T-cell (primary cell): ENCODE measurements at regions not wholly inside any gene's neighbourhood (a gene's known extent, or its start where the extent isn't known, plus 50 kb on each side); places are given as distances from the start of the nearest gene placed in this dataset.
A peak's percentile ranks its signal among the peaks of the same experiment; 100 is the strongest.
"Not testable (repeated sequence)": the region's sequence is repeated elsewhere in the genome, so short reads cannot be mapped to it uniquely, and the experiment has no call there.

Experiments
- ATAC-seq, 4 experiments: fragments of 200-7000 bp in 3 of 4; fragments of 150-1000 bp in 1 of 4; cut with Tn5 transposase; replicated peaks in 1 of 4; 1 replicate in 3 of 4; 2 replicates in 1 of 4; pipeline ENCODE4 v1.10.0; 2021; ENCODE audit warnings: moderate library complexity in 3 of 4, mild to moderate bottlenecking in 2 of 4, moderate number of reproducible peaks in 1 of 4
- CTCF ChIA-PET, 2 donors: fragments of 300-600 bp; sonication (Branson Sonifier 250); formaldehyde crosslinking; loops; one replicate each; lab custom pipeline; 2022; ENCODE audit warnings: antibody characterized with exemption in 2 of 2; lab: Charles Lee
- POLR2A ChIA-PET, 2 donors: fragments of 300-600 bp; sonication (Branson Sonifier 250); formaldehyde crosslinking; loops; one replicate each; lab custom pipeline; 2022; ENCODE audit warnings: antibody characterized with exemption in 2 of 2; lab: Charles Lee
- DNase-seq, 35 experiments: peaks; one replicate each; pipeline versions ENCODE4 v3.0.0 to v3.0.0-alpha.2; 2013 to 2023
- H3K27ac ChIP-seq: one replicate; pipeline ENCODE4 v1.5.1; 2013; ENCODE audit warnings: low read length
- H3K27me3 ChIP-seq, 2 experiments: replicated peaks in 1 of 2; 1 replicate in 1 of 2; 2 replicates in 1 of 2; pipeline versions ENCODE4 v1.6.1 to v1.7.0; 2013; ENCODE audit warnings: low read length in 1 of 2, mixed read lengths in 1 of 2; ENCODE audit not compliant: control insufficient read depth in 2 of 2, insufficient read depth in 2 of 2; ENCODE audit errors: extremely low read depth in 1 of 2
- H3K36me3 ChIP-seq, 2 donors: 1 replicate in 1 of 2; 2 replicates in 1 of 2; pipeline versions ENCODE4 v1.6.1 to v1.7.0; 2013; ENCODE audit warnings: low read length in 1 of 2; ENCODE audit not compliant: control insufficient read depth in 2 of 2, insufficient read depth in 1 of 2; ENCODE audit errors: extremely low read depth in 1 of 2
- H3K4me1 ChIP-seq, 2 experiments: 1 replicate in 1 of 2; 2 replicates in 1 of 2; pipeline versions ENCODE4 v1.6.1 to v1.7.0; 2013; ENCODE audit warnings: low read length in 2 of 2, mixed read lengths in 1 of 2; ENCODE audit not compliant: insufficient read depth in 2 of 2, control insufficient read depth in 1 of 2; ENCODE audit errors: extremely low read depth in 1 of 2
- H3K4me3 ChIP-seq, 2 donors: 1 replicate in 1 of 2; 2 replicates in 1 of 2; pipeline versions ENCODE4 v1.5.1 to v1.7.0; 2013; ENCODE audit warnings: mild to moderate bottlenecking in 2 of 2, low read length in 1 of 2, moderate library complexity in 1 of 2; ENCODE audit not compliant: control insufficient read depth in 1 of 2; ENCODE audit errors: extremely low read depth in 1 of 2
- H3K9me3 ChIP-seq: 2 replicates; pipeline ENCODE4 v1.7.0; 2013
- H3K27ac Mint-ChIP-seq, 2 donors: one replicate each; pipeline ENCODE4 v1.8.0; 2020 to 2021; ENCODE audit warnings: mild to moderate bottlenecking in 2 of 2, mixed read lengths in 2 of 2
- H3K27me3 Mint-ChIP-seq, 2 donors: one replicate each; pipeline ENCODE4 v1.8.0; 2021 to 2022; ENCODE audit warnings: mixed read lengths in 2 of 2
- H3K36me3 Mint-ChIP-seq: one replicate; pipeline ENCODE4 v1.8.0; 2021; ENCODE audit warnings: mixed read lengths
- H3K4me1 Mint-ChIP-seq, 3 donors: one replicate each; pipeline ENCODE4 v1.8.0; 2020 to 2022; ENCODE audit warnings: mixed read lengths in 3 of 3, mild to moderate bottlenecking in 1 of 3
- H3K4me3 Mint-ChIP-seq, 3 donors: one replicate each; pipeline ENCODE4 v1.8.0; 2020 to 2022; ENCODE audit warnings: mild to moderate bottlenecking in 3 of 3, mixed read lengths in 3 of 3, moderate library complexity in 3 of 3
- H3K9me3 Mint-ChIP-seq, 3 donors: one replicate each; pipeline ENCODE4 v1.8.0; 2020 to 2022; ENCODE audit warnings: mixed read lengths in 3 of 3
- WGBS: methylation state at CpG from one replicate; pipeline ENCODE4 v1.1.5; 2013; ENCODE audit warnings: missing lambda C conversion rate; ENCODE audit not compliant: insufficient coverage; 5-methylcytosine and 5-hydroxymethylcytosine counted together

GRCh38 chr13:42380420-42381164 lies 108.6 kb downstream of the AKAP11 start:
- whole genome bisulfite sequencing = 40% methylated on average over 1 of the region's 12 CpGs
- ChIA-PET CTCF (no interaction called here), POLR2A (no interaction called here)
- Histone ChIP-seq H3K9me3 (no peaks in the 10 kb centered on the region), H3K27ac (no peak overlapping the region), H3K4me3 (no peak overlapping the region), H3K4me1 (peaks cover 10 to 22% of the 10 kb centered on the region in 2 experiments), H3K27me3 (no peaks in the 10 kb centered on the region), H3K36me3 (no peaks in the 10 kb centered on the region)
- peak in 2 of 4 experiments; percentile 54 to 58 for ATAC-seq
- H3K27ac Mint-ChIP-seq = peak overlapping the region in 1 of 2 donors; percentile 16
- no peak for DNase-seq
- peaks cover 0 to 3% (median 0%) of the 10 kb centered on the region in 3 donors for H3K9me3 Mint-ChIP-seq
- no peaks in the 10 kb centered on the region for H3K27me3 Mint-ChIP-seq
- H3K4me3 Mint-ChIP-seq = peak overlapping the region in 1 of 3 donors; percentile 21
- no peaks in the 10 kb centered on the region for H3K36me3 Mint-ChIP-seq
- H3K4me1 Mint-ChIP-seq = peaks cover 18 to 36% (median 33%) of the 10 kb centered on the region in 3 donors

DNA sequence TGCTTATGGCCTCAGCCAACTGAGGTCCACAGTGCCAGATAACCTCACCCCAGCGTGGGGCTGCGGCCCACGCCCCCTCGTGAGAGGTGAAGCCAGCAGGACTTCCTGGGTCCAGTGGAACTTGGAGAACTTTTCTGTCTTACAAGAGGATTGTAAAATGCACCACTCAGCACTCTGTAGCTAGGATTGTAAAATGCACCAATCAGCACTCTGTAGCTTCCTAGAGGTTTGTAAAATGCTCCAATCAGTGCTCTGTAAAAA lies 109.1 kb downstream of the AKAP11 start:
- ChIA-PET POLR2A (no interaction called here), CTCF (no interaction called here)
- H3K9me3 ChIP-seq = no peaks in the 10 kb centered on the region
- no peak overlapping the region for H3K27ac ChIP-seq
- WGBS = 87% methylated on average over 3 of the region's 4 CpGs
- H3K27me3 ChIP-seq = no peaks in the 10 kb centered on the region
- no peak overlapping the region for H3K4me3 ChIP-seq
- Mint-ChIP-seq H3K36me3 (no peaks in the 10 kb centered on the region), H3K4me1 (peaks cover 13 to 31% (median 31%) of the 10 kb centered on the region in 3 donors), H3K27ac (no peak overlapping the region), H3K9me3 (peaks cover 0 to 3% (median 0%) of the 10 kb centered on the region in 3 donors), H3K27me3 (no peaks in the 10 kb centered on the region), H3K4me3 (no peak overlapping the region)
- no peak for DNase-seq
- no peaks in the 10 kb centered on the region for H3K36me3 ChIP-seq
- H3K4me1 ChIP-seq = peaks cover 8 to 22% of the 10 kb centered on the region in 2 experiments
- no peak for ATAC-seq

- H3K4me1 ChIP-seq = peaks cover 8 to 22% of the 10 kb centered on the region in 2 experiments
- DNase-seq, H3K27ac ChIP-seq, H3K27me3 ChIP-seq, H3K4me3 ChIP-seq, CTCF ChIA-PET, H3K9me3 ChIP-seq, H3K27me3 Mint-ChIP-seq, H3K4me3 Mint-ChIP-seq, H3K27ac Mint-ChIP-seq, POLR2A ChIA-PET, H3K36me3 Mint-ChIP-seq, H3K9me3 Mint-ChIP-seq, ATAC-seq, H3K36me3 ChIP-seq: not testable (repeated sequence)
- WGBS = 97% methylated on average over 4 of the region's 8 CpGs
- H3K4me1 Mint-ChIP-seq = peaks cover 13 to 31% (median 29%) of the 10 kb centered on the region in 3 donors
Measured at GRCh38 chr13:42381426-42381825, 109.5 kb downstream of the AKAP11 start.

DNA sequence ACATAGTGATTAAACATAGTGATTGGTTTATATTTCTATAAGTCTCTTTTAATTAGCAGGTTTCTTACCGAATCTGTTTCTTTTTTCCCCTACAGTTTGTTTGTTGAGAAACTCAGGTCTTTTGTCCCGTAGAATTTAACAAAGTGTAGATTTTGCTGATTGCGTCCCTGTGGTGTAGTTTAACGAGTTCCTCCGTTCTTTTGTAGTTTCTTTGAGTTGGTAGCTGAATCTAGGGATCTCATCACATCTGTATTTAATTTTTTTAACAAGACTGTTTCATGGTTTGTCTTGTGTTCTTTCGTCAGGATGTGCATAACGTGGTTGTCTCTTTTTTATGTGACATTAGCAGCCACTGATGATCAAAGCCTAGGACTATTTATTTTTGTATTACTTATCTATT lies 111.1 kb downstream of the AKAP11 start:
- POLR2A ChIA-PET = interaction anchor here in 1 of 2 donors (0.6 kb wide), 1 partner anchor 900 kb away, joined by 3 read pairs; no protein-coding TSS in a partner anchor

DNA sequence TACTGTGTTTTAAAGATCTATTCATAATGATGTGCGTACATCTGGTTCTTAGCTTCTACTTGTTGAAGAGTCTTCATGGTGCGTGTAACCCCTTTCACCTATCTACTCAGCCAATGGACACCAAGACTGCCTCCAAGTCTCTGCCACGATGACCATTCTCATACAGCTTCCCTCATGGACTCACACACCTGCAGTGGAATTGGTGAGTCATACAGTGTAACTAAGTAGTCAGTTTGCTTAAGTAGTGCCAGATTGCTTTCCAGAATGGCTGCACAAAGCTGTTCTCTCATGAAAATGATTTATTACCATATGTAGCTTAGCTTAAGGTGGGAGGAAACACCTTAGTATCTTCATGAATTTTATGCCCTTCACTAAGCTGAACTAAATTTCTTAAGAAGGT lies 112.3 kb downstream of the AKAP11 start:
- WGBS = no CpG with 5 or more reads among the region's 3 CpGs
- Mint-ChIP-seq H3K4me1 (peaks cover 22 to 30% (median 30%) of the 10 kb centered on the region in 3 donors), H3K27ac (no peak overlapping the region), H3K27me3 (no peaks in the 10 kb centered on the region), H3K36me3 (no peaks in the 10 kb centered on the region), H3K4me3 (no peak overlapping the region), H3K9me3 (peaks cover 0 to 3% (median 0%) of the 10 kb centered on the region in 3 donors)
- H3K27me3 ChIP-seq = no peaks in the 10 kb centered on the region
- ATAC-seq (no peak), DNase-seq (no peak)
- no peaks in the 10 kb centered on the region for H3K9me3 ChIP-seq
- H3K36me3 ChIP-seq = no peaks in the 10 kb centered on the region
- CTCF ChIA-PET = no interaction called here
- H3K27ac ChIP-seq = no peak overlapping the region
- H3K4me1 ChIP-seq = peaks cover 9 to 14% of the 10 kb centered on the region in 2 experiments
- POLR2A ChIA-PET = interaction anchor here in 1 of 2 donors (0.6 kb wide), 1 partner anchor 19 kb away, joined by 4 read pairs; no protein-coding TSS in a partner anchor
- no peak overlapping the region for H3K4me3 ChIP-seq

More for the DNA sequence above, 111.1 kb downstream of the AKAP11 start:
- no CpG with 5 or more reads among the region's 7 CpGs for WGBS
- H3K36me3 Mint-ChIP-seq = no peaks in the 10 kb centered on the region
- no peaks in the 10 kb centered on the region for H3K27me3 Mint-ChIP-seq
- no peak overlapping the region for H3K4me3 ChIP-seq
- H3K9me3 ChIP-seq = no peaks in the 10 kb centered on the region
- no peaks in the 10 kb centered on the region for H3K36me3 ChIP-seq
- no peaks in the 10 kb centered on the region for H3K27me3 ChIP-seq
- peaks cover 0 to 3% (median 0%) of the 10 kb centered on the region in 3 donors for H3K9me3 Mint-ChIP-seq
- H3K27ac ChIP-seq = no peak overlapping the region
- peaks cover 15 to 32% (median 30%) of the 10 kb centered on the region in 3 donors for H3K4me1 Mint-ChIP-seq
- DNase-seq (no peak), ATAC-seq (no peak)
- no peak overlapping the region for H3K4me3 Mint-ChIP-seq
- CTCF ChIA-PET = no interaction called here
- peaks cover 7 to 20% of the 10 kb centered on the region in 2 experiments for H3K4me1 ChIP-seq
- H3K27ac Mint-ChIP-seq = no peak overlapping the region

DNA sequence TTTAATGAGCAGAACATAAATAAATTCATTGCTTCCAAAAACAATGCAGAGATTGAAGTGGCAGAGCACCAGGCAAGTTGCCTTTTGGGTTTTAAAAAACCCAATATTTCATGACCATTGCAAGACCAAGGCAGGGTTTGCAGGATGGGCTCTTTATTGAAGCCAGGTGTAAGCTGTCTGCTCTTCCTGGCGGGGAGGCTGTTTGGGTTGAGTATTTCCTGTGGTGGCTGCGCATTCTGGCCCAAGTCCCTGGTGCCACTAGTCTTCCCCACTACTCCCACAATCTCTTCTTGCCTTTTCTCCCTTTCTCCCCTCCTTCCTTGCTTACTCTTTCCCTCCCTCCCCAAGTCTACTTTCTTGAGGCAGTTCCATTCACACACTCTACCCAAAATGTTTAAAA lies 116.4 kb downstream of the AKAP11 start:
- Histone ChIP-seq H3K4me3 (no peak overlapping the region), H3K9me3 (no peaks in the 10 kb centered on the region), H3K36me3 (no peaks in the 10 kb centered on the region), H3K27ac (no peak overlapping the region), H3K27me3 (no peaks in the 10 kb centered on the region), H3K4me1 (peaks cover 22 to 24% of the 10 kb centered on the region in 2 experiments)
- peak overlapping the region; percentile 13 to 47 for H3K27ac Mint-ChIP-seq
- no CpG with 5 or more reads among the region's 2 CpGs for WGBS
- peaks cover 0 to 2% (median under 1%) of the 10 kb centered on the region in 3 donors for H3K9me3 Mint-ChIP-seq
- no peak for ATAC-seq
- H3K27me3 Mint-ChIP-seq = no peaks in the 10 kb centered on the region
- CTCF ChIA-PET = interaction anchor here in 1 of 2 donors (0.6 kb wide), 1 partner anchor 521 kb away, joined by 3 read pairs; no protein-coding TSS in a partner anchor
- DNase-seq = peak in 1 of 35 experiments; percentile 22
- POLR2A ChIA-PET = interaction anchor here in 1 of 2 donors (0.5 kb wide), 1 partner anchor 1371 kb away, joined by 4 read pairs; no protein-coding TSS in a partner anchor
- H3K4me3 Mint-ChIP-seq = no peak overlapping the region
- peaks cover 42 to 50% (median 45%) of the 10 kb centered on the region in 3 donors for H3K4me1 Mint-ChIP-seq
- no peaks in the 10 kb centered on the region for H3K36me3 Mint-ChIP-seq
